Nephron (organoid): ENCODE measurements at regions not wholly inside any gene's neighbourhood (a gene's known extent, or its start where the extent isn't known, plus 50 kb on each side); places are given as distances from the start of the nearest gene placed in this dataset.

Source experiments
- H3K27ac Mint-ChIP-seq, 3 experiments: 2 replicates each; pipeline ENCODE4 v1.8.0; 2020; ENCODE audit warnings: mixed read lengths in 3 of 3, mild to moderate bottlenecking in 2 of 3, moderate library complexity in 1 of 3
- H3K27me3 Mint-ChIP-seq: 2 replicates; pipeline ENCODE4 v1.8.0; 2021; ENCODE audit warnings: low read depth, mild to moderate bottlenecking, moderate library complexity, mixed read lengths
- H3K36me3 Mint-ChIP-seq: 2 replicates; pipeline ENCODE4 v1.8.0; 2020; ENCODE audit warnings: low read depth, mixed read lengths
- H3K4me1 Mint-ChIP-seq: 2 replicates; pipeline ENCODE4 v1.8.0; 2020; ENCODE audit warnings: mixed read lengths
- H3K4me3 Mint-ChIP-seq, 3 experiments: 2 replicates each; pipeline ENCODE4 v1.8.0; 2020; ENCODE audit warnings: mild to moderate bottlenecking in 3 of 3, mixed read lengths in 3 of 3, moderate library complexity in 2 of 3
- H3K9me3 Mint-ChIP-seq: 2 replicates; pipeline ENCODE4 v1.8.0; 2020; ENCODE audit warnings: mixed read lengths
- TF ChIP-seq, protein P1 (sequence below), 3 experiments: fragments of 200-600 bp; sonication (generic); IDR thresholded peaks; one replicate each; pipeline ENCODE4 v1.5.0; 2021; ENCODE audit warnings: antibody characterized with exemption in 3 of 3; ENCODE audit not compliant: unreplicated experiment in 3 of 3

DNA sequence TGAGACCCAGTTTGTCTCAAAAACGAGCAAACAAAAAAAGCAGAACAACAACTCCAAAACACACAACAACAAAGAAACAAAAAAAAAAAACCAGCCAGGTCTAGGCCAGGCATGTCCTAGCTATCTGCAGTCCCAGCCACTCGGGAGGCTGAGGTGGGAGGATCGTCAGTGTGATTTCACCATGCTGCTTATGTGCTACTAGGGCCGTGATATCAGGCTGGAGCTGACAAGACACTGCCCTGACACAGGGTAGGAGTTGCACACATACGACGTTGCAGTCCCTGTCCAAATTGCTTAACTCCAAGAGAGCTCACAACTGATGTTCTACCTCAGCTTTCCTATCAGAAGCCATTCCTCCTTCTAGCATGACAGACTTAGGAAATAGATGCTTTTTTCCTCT lies 204.9 kb downstream of the AASDH start:
- H3K36me3 Mint-ChIP-seq = peaks cover 54% of the 10 kb centered on the region
- no peaks in the 10 kb centered on the region for H3K27me3 Mint-ChIP-seq
- peak overlapping the region; percentile 67 to 84 (median 78) for H3K27ac Mint-ChIP-seq
- TF ChIP-seq, protein P1, sequence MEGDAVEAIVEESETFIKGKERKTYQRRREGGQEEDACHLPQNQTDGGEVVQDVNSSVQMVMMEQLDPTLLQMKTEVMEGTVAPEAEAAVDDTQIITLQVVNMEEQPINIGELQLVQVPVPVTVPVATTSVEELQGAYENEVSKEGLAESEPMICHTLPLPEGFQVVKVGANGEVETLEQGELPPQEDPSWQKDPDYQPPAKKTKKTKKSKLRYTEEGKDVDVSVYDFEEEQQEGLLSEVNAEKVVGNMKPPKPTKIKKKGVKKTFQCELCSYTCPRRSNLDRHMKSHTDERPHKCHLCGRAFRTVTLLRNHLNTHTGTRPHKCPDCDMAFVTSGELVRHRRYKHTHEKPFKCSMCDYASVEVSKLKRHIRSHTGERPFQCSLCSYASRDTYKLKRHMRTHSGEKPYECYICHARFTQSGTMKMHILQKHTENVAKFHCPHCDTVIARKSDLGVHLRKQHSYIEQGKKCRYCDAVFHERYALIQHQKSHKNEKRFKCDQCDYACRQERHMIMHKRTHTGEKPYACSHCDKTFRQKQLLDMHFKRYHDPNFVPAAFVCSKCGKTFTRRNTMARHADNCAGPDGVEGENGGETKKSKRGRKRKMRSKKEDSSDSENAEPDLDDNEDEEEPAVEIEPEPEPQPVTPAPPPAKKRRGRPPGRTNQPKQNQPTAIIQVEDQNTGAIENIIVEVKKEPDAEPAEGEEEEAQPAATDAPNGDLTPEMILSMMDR (IDR thresholded peaks at IDR 0.05; ENCODE audit: unreplicated experiment in 3 of 3) = no peak
- H3K9me3 Mint-ChIP-seq = peaks cover 14% of the 10 kb centered on the region
- H3K4me3 Mint-ChIP-seq = no peak overlapping the region
- H3K4me1 Mint-ChIP-seq = peaks cover 71% of the 10 kb centered on the region

DNA sequence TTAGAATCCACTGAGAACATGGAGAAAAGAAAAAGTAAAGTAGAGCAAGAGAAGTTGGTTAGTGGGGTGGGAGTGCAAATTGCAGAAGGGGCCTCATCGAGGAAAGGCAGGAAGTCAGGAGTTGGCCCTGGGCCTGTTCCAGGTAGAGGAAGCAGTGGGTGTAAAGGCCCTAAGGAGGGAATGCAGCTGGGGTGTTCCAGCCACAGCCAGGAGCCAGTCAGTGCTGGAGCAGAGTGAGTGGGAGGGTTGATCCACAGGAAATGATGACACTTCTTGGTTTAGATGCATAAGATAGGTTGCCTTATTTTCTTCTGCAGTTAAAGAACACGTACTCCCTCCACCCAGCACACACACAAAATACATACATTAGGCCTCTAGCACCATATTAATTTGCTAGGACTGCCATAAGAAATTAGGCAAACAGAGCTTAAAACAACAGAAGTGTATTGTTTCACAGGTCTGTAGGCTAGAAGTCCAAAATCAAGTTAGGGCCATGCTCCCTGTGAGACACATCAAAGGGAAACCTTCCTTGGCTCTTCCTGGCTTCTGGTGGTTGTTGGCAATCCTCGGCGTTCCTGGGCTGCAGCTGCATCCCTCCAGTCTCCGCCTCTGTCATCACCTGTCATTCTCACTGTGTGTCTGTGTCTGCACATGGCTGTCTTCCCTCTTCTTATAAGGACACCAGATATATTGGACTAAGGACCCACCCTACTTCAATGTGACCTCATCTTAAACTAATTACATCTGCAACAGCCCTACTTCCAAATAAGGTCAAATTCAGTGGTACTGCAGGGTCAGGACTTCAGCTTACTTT lies 205.9 kb downstream of the AASDH start:
- H3K36me3 Mint-ChIP-seq = peaks cover 64% of the 10 kb centered on the region
- peaks cover 24% of the 10 kb centered on the region for H3K9me3 Mint-ChIP-seq
- peak overlapping the region in 1 of 3 experiments; percentile 1 for H3K4me3 Mint-ChIP-seq

DNA sequence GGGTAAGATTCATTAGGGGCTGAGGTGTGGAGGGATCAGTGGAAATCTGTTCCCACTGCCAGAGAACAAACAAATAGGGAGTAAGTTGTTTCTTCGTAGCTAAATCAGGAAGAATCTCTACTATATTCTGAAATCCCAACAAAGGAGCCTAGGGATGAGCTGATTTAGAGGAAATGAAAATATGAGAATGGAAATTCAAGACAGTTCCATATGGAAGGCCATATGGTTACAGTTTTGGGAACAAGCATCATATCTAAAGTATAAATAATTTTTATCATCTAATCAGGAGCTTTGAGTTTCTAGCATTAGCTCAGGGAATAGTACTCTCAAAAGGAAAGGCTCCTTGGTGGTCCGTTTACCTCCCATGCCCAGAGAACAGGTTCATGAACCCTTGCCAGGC lies 218.2 kb downstream of the AASDH start:
- H3K27ac Mint-ChIP-seq = no peak overlapping the region
- peaks cover 4% of the 10 kb centered on the region for H3K27me3 Mint-ChIP-seq
- H3K4me3 Mint-ChIP-seq = no peak overlapping the region
- H3K9me3 Mint-ChIP-seq = peaks cover 21% of the 10 kb centered on the region
- TF ChIP-seq, protein P1 (IDR thresholded peaks at IDR 0.05; ENCODE audit: unreplicated experiment in 3 of 3) = no peak
- no peaks in the 10 kb centered on the region for H3K4me1 Mint-ChIP-seq
- H3K36me3 Mint-ChIP-seq = peaks cover 46% of the 10 kb centered on the region

More for the DNA sequence above, 205.9 kb downstream of the AASDH start:
- Mint-ChIP-seq H3K4me1 (peaks cover 60% of the 10 kb centered on the region), H3K27me3 (no peaks in the 10 kb centered on the region), H3K27ac (peak overlapping the region; percentile 84 to 91 (median 88))
- TF ChIP-seq, protein P1 (IDR thresholded peaks at IDR 0.05; ENCODE audit: unreplicated experiment in 3 of 3) = no peak

DNA sequence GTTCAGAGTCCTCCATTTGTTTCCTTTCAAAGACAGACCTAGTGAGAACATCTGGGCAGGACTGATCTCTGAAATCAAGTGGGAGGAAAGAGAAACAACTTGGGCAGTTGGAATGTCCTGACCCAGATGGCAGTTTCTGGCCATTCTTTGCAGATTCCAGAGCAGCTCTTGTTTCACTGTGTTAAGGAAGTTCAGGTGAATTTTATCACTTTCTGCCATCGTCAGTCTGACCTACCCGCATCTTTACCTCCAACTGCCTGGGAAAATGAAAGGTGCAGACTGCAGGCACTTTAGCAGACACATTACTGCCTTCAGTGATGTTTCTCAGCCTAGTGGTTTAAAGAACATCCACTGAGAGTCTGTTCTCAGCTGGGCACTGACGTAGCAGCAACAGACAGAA lies 216.2 kb downstream of the CEP135 start:
- H3K9me3 Mint-ChIP-seq = peaks cover 20% of the 10 kb centered on the region

DNA sequence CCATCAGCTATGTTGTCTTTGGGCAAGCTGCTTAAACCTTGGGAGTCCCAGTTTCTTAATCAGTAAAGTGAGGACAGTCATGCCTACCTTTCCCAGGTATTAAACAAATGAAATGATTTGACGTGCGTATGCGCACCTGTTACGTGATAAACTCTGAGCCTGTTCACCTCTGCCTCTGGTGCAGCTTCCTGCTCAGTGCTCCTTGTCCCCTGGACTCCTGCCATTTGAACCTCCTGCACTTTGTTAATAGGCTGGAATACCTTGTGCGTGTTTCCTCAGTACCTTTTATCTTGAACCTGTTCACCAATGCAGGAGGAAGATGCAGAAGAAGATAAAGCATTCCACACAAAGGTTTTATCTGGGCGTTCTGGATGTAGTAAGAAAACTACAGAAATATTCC lies 211.9 kb downstream of the CEP135 start:
- Mint-ChIP-seq H3K27me3 (peaks cover 4% of the 10 kb centered on the region), H3K27ac (no peak overlapping the region), H3K9me3 (no peaks in the 10 kb centered on the region), H3K36me3 (no peaks in the 10 kb centered on the region), H3K4me1 (peaks cover 23% of the 10 kb centered on the region), H3K4me3 (no peak overlapping the region)
- TF ChIP-seq, protein P1 (IDR thresholded peaks at IDR 0.05; ENCODE audit: unreplicated experiment in 3 of 3) = no peak

More for the DNA sequence above, 216.2 kb downstream of the CEP135 start:
- Mint-ChIP-seq H3K4me1 (peaks cover 6% of the 10 kb centered on the region), H3K27ac (peak overlapping the region; percentile 24 to 76 (median 46)), H3K36me3 (peaks cover 24% of the 10 kb centered on the region), H3K4me3 (no peak overlapping the region), H3K27me3 (peaks cover 4% of the 10 kb centered on the region)
- TF ChIP-seq, protein P1 (IDR thresholded peaks at IDR 0.05; ENCODE audit: unreplicated experiment in 3 of 3) = no peak

DNA sequence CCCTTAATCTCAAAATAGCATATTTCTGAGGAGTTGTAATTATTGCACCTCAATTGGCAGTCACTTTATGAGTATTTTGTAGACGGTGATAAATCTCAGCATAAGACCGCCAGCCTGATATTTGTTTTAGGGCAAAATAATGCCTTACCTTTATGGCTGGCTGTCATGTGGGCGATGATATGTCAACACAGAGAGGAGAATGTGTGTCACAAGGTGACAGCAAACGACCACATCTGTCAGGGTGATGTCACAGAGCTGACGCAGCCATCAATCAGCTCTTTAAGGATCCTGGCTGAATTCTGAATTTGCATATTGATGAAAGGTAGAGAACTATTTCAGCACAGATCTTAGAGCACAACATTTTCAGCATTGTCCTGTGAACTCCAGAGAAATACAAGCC lies 209.7 kb downstream of the CEP135 start:
- H3K9me3 Mint-ChIP-seq = no peaks in the 10 kb centered on the region
- no peaks in the 10 kb centered on the region for H3K27me3 Mint-ChIP-seq
- H3K4me1 Mint-ChIP-seq = peaks cover 28% of the 10 kb centered on the region
- no peaks in the 10 kb centered on the region for H3K36me3 Mint-ChIP-seq
- no peak overlapping the region for H3K4me3 Mint-ChIP-seq
- H3K27ac Mint-ChIP-seq = peak overlapping the region; percentile 60 to 75 (median 73)
- TF ChIP-seq, protein P1 (IDR thresholded peaks at IDR 0.05; ENCODE audit: unreplicated experiment in 3 of 3) = no peak
